DOHH2 (cell line): ENCODE measurements at regions not wholly inside any gene's neighbourhood (a gene's known extent, or its start where the extent isn't known, plus 50 kb on each side); places are given as distances from the start of the nearest gene placed in this dataset.

Source experiments
- H3F3A ChIP-seq: fragments of 200-600 bp; sonication (generic), shearing (Covaris generic); 2 replicates; pipeline ENCODE4 v1.6.0; 2016; ENCODE audit warnings: antibody characterized with exemption, mild to moderate bottlenecking; ENCODE audit not compliant: control insufficient read depth, insufficient read depth
- H3K27ac ChIP-seq: fragments of 200-600 bp; sonication (generic); 2 replicates; pipeline ENCODE4 v1.5.1; 2014; ENCODE audit warnings: low read depth, mild to moderate bottlenecking, low read length, moderate library complexity
- H3K27me3 ChIP-seq: fragments of 200-600 bp; sonication (generic); 2 replicates; pipeline ENCODE4 v1.6.1; 2014; ENCODE audit warnings: mild to moderate bottlenecking, low read length, mixed read lengths; ENCODE audit not compliant: control insufficient read depth
- H3K36me3 ChIP-seq: fragments of 200-600 bp; sonication (generic); 2 replicates; pipeline ENCODE4 v1.6.1; 2014; ENCODE audit warnings: mild to moderate bottlenecking, low read length, moderate library complexity, mixed read lengths; ENCODE audit not compliant: control insufficient read depth
- H3K4me1 ChIP-seq: fragments of 200-600 bp; sonication (generic); 2 replicates; pipeline ENCODE4 v1.6.1; 2014; ENCODE audit warnings: mild to moderate bottlenecking, low read length, mixed read lengths; ENCODE audit not compliant: control insufficient read depth
- H3K4me2 ChIP-seq: fragments of 200-600 bp; sonication (generic); 2 replicates; pipeline ENCODE4 v1.6.0; 2014; ENCODE audit warnings: mild to moderate bottlenecking, low read length, moderate library complexity
- H3K4me3 ChIP-seq: fragments of 200-600 bp; sonication (generic); 2 replicates; pipeline ENCODE4 v1.5.1; 2014; ENCODE audit warnings: mild to moderate bottlenecking, low read length, mixed read lengths
- H3K79me2 ChIP-seq: fragments of 200-600 bp; sonication (generic); 2 replicates; pipeline ENCODE4 v1.6.1; 2014; ENCODE audit warnings: mild to moderate bottlenecking, low read length, mixed read lengths; ENCODE audit not compliant: control insufficient read depth
- H3K9me2 ChIP-seq: fragments of 200-600 bp; sonication (generic); replicated peaks from 2 replicates; pipeline ENCODE4 v1.6.1; 2014; ENCODE audit warnings: mild to moderate bottlenecking, low read length, mixed read lengths; ENCODE audit not compliant: control insufficient read depth
- H3K9me3 ChIP-seq: fragments of 200-600 bp; sonication (generic); 2 replicates; pipeline ENCODE4 v1.6.1; 2014; ENCODE audit warnings: antibody characterized with exemption, low read length, mixed read lengths; ENCODE audit not compliant: control insufficient read depth, insufficient read depth
- H4K20me1 ChIP-seq: fragments of 200-600 bp; sonication (generic); 2 replicates; pipeline ENCODE4 v1.6.0; 2014; ENCODE audit warnings: low read depth, mild to moderate bottlenecking, antibody characterized with exemption, low read length, moderate library complexity; ENCODE audit not compliant: control insufficient read depth, insufficient read depth
- EZH2phosphoT487 ChIP-seq: fragments of 200-600 bp; sonication (generic); IDR thresholded peaks from 2 replicates; pipeline ENCODE4 v1.6.1; 2017; ENCODE audit warnings: borderline replicate concordance, mild to moderate bottlenecking, antibody characterized with exemption, low read length, moderate library complexity, mixed read lengths
- TF ChIP-seq, protein P1 (sequence below): fragments of 200-600 bp; sonication (generic); IDR thresholded peaks from one replicate; pipeline ENCODE4 v1.5.1; 2014; ENCODE audit warnings: antibody characterized with exemption, mild to moderate bottlenecking, low read depth, low read length; ENCODE audit not compliant: poor library complexity, severe bottlenecking

- Histone ChIP-seq H3K9me3 (no peaks in the 10 kb centered on the region), H3K27me3 (no peaks in the 10 kb centered on the region; the same call in 1 of the 2 replicates), H3K4me1 (no peaks in the 10 kb centered on the region), H3F3A (no peaks in the 10 kb centered on the region), H3K4me3 (no peak overlapping the region), H3K9me2 (no peaks in the 10 kb centered on the region), H3K79me2 (no peaks in the 10 kb centered on the region), H3K4me2 (no peak overlapping the region), H4K20me1 (no peaks in the 10 kb centered on the region), H3K27ac (no peak overlapping the region), H3K36me3 (no peaks in the 10 kb centered on the region)
- TF ChIP-seq, protein P1, sequence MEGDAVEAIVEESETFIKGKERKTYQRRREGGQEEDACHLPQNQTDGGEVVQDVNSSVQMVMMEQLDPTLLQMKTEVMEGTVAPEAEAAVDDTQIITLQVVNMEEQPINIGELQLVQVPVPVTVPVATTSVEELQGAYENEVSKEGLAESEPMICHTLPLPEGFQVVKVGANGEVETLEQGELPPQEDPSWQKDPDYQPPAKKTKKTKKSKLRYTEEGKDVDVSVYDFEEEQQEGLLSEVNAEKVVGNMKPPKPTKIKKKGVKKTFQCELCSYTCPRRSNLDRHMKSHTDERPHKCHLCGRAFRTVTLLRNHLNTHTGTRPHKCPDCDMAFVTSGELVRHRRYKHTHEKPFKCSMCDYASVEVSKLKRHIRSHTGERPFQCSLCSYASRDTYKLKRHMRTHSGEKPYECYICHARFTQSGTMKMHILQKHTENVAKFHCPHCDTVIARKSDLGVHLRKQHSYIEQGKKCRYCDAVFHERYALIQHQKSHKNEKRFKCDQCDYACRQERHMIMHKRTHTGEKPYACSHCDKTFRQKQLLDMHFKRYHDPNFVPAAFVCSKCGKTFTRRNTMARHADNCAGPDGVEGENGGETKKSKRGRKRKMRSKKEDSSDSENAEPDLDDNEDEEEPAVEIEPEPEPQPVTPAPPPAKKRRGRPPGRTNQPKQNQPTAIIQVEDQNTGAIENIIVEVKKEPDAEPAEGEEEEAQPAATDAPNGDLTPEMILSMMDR, result no peak
- TF ChIP-seq EZH2phosphoT487, result no peak
These were observed 250.2 kb upstream of the FGGY start for GRCh38 chr1:59046730-59047157.

DNA sequence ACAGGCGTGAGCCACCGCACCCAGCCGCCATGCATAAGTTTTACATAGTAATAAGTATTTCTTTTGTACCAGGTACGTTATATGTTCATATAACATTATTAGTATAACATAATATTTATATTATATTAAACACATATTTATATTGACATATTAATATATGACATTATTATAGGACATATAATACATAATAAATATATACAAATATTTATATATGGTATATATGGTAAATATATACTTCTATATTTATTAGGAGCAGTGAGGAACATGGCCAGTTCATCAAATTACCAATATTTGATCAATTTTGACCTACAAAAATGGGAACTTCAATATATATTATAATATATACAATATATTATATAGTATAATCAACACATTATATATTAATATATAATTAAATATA, 245.9 kb upstream of the FGGY start:
- TF ChIP-seq EZH2phosphoT487, result no peak
- TF ChIP-seq, protein P1, result no peak
- no peak overlapping the region for H3K27ac ChIP-seq
- H3K9me3 ChIP-seq, result no peaks in the 10 kb centered on the region
- H3K27me3 ChIP-seq, result no peaks in the 10 kb centered on the region; the same call in 1 of the 2 replicates
- no peaks in the 10 kb centered on the region for H4K20me1 ChIP-seq
- H3K4me2 ChIP-seq, result no peak overlapping the region
- no peaks in the 10 kb centered on the region for H3K4me1 ChIP-seq
- no peaks in the 10 kb centered on the region for H3F3A ChIP-seq
- H3K9me2 ChIP-seq, result no peaks in the 10 kb centered on the region
- H3K36me3 ChIP-seq, result no peaks in the 10 kb centered on the region
- H3K4me3 ChIP-seq, result no peak overlapping the region
- no peaks in the 10 kb centered on the region for H3K79me2 ChIP-seq

DNA sequence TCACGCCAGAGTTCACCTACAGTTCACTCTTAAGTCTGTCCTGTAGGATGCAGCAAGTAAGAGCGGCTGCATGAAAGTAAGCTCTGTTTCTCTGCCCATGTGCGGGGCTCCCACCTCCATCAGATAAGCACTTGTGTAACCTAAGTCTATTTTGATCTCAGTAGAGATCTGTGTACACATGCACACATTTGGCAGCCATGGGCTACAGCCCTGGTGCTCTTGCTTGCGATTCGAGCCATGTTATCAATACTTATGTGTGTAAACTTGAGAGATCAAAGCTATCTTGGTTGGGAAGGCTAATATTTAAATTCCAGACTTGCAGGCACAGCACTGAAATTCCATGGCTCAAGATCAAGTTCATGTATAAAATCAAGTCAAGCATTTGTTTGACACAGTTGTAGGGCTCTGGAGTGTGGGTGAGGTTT, 244.7 kb upstream of the FGGY start:
- H3K27me3 ChIP-seq, result no peaks in the 10 kb centered on the region; the same call in 1 of the 2 replicates
- H3K27ac ChIP-seq, result no peak overlapping the region
- no peaks in the 10 kb centered on the region for H4K20me1 ChIP-seq
- H3K79me2 ChIP-seq, result no peaks in the 10 kb centered on the region
- no peak overlapping the region for H3K4me3 ChIP-seq
- no peaks in the 10 kb centered on the region for H3K9me3 ChIP-seq
- TF ChIP-seq, protein P1, result no peak
- no peak for TF ChIP-seq EZH2phosphoT487
- no peaks in the 10 kb centered on the region for H3K4me1 ChIP-seq
- no peaks in the 10 kb centered on the region for H3K9me2 ChIP-seq
- H3K4me2 ChIP-seq, result no peak overlapping the region
- no peaks in the 10 kb centered on the region for H3K36me3 ChIP-seq
- H3F3A ChIP-seq, result no peaks in the 10 kb centered on the region

- TF ChIP-seq, protein P1, result no peak
- no peak for TF ChIP-seq EZH2phosphoT487
- no peaks in the 10 kb centered on the region for H3K79me2 ChIP-seq
- H3F3A ChIP-seq, result no peaks in the 10 kb centered on the region
- H3K4me3 ChIP-seq, result no peak overlapping the region
- no peak overlapping the region for H3K4me2 ChIP-seq
- no peak overlapping the region for H3K27ac ChIP-seq
- H3K27me3 ChIP-seq, result no peaks in the 10 kb centered on the region; the same call in 1 of the 2 replicates
- H3K9me2 ChIP-seq, result no peaks in the 10 kb centered on the region
- H4K20me1 ChIP-seq, result no peaks in the 10 kb centered on the region
- H3K4me1 ChIP-seq, result no peaks in the 10 kb centered on the region
- H3K9me3 ChIP-seq, result no peaks in the 10 kb centered on the region
- no peaks in the 10 kb centered on the region for H3K36me3 ChIP-seq
These were observed 242.7 kb upstream of the FGGY start for GRCh38 chr1:59054172-59054571.
